ENCODE measurements at regions not wholly inside any gene's neighbourhood (a gene's known extent, or its start where the extent isn't known, plus 50 kb on each side); places are given as distances from the start of the nearest gene placed in this dataset.

- Histone ChIP-seq H3K36me3 (no peaks in the 10 kb centered on the region), H3K4me3 (no peak overlapping the region), H3K27ac (no peak overlapping the region), H3K4me1 (no peaks in the 10 kb centered on the region), H3K27me3 (replicated peaks in 1 of 7) (no peaks in the 10 kb centered on the region), H3K9me3 (peaks cover 0 to 9% (median 1%) of the 10 kb centered on the region in 8 donors)
- intact Hi-C loops (cut with DNase I; ENCODE audit: low total_unique reads), result no loop called here
- 49 to 78% (median 66%) methylated on average over 4 of the region's 4 CpGs for WGBS, 5 donors
- TF ChIP-seq POLR2A (IDR thresholded peaks at IDR 0.05) (no peak), POLR2AphosphoS5 (IDR thresholded peaks at IDR 0.05) (no peak), CTCF (IDR thresholded peaks at IDR 0.05 in 8 of 11, conservative IDR thresholded peaks at IDR 0.05 in 3 of 11) (no peak)
- DNase-seq, result no peak
Observed at GRCh38 chr1:105655032-105655431, 1401.4 kb upstream of the PRMT6 start.

- 69 to 80% (median 77%) methylated on average over 5 of the region's 5 CpGs for WGBS, 5 donors
- peaks cover 0 to 20% (median 15%) of the 10 kb centered on the region in 8 donors for H3K9me3 ChIP-seq
- TF ChIP-seq POLR2A (IDR thresholded peaks at IDR 0.05) (no peak), CTCF (IDR thresholded peaks at IDR 0.05 in 8 of 11, conservative IDR thresholded peaks at IDR 0.05 in 3 of 11) (no peak), POLR2AphosphoS5 (IDR thresholded peaks at IDR 0.05) (no peak)
Observed at GRCh38 chr1:105664495-105664894, 1392.0 kb upstream of the PRMT6 start.

GRCh38 chr1:105678334-105678733, 1378.1 kb upstream of the PRMT6 start:
- no peaks in the 10 kb centered on the region for H3K27me3 ChIP-seq (replicated peaks in 1 of 7)
- DNase-seq, result no peak
- no peak overlapping the region for H3K27ac ChIP-seq
- H3K36me3 ChIP-seq, result no peaks in the 10 kb centered on the region
- peaks cover 0 to 23% (median 2%) of the 10 kb centered on the region in 8 donors for H3K9me3 ChIP-seq
- TF ChIP-seq POLR2AphosphoS5 (IDR thresholded peaks at IDR 0.05) (no peak), POLR2A (IDR thresholded peaks at IDR 0.05) (no peak), CTCF (IDR thresholded peaks at IDR 0.05 in 8 of 11, conservative IDR thresholded peaks at IDR 0.05 in 3 of 11) (no peak)
- intact Hi-C loops (cut with DNase I; ENCODE audit: low total_unique reads), result no loop called here
- no peak overlapping the region for H3K4me3 ChIP-seq
- whole genome bisulfite sequencing, 5 donors, result 65 to 75% (median 70%) methylated on average over 3 of the region's 3 CpGs
- no peaks in the 10 kb centered on the region for H3K4me1 ChIP-seq

More at GRCh38 chr1:105664495-105664894, 1392.0 kb upstream of the PRMT6 start:
- intact Hi-C loops (cut with DNase I; ENCODE audit: low total_unique reads), result no loop called here
- Histone ChIP-seq H3K4me3 (no peak overlapping the region), H3K27me3 (replicated peaks in 1 of 7) (no peaks in the 10 kb centered on the region), H3K36me3 (no peaks in the 10 kb centered on the region), H3K27ac (no peak overlapping the region), H3K4me1 (no peaks in the 10 kb centered on the region)
- DNase-seq, result no peak

GRCh38 chr1:105684714-105685113, 1371.8 kb upstream of the PRMT6 start:
- Histone ChIP-seq H3K27ac (no peak overlapping the region), H3K36me3 (no peaks in the 10 kb centered on the region), H3K9me3 (peaks cover 0 to 21% (median 4%) of the 10 kb centered on the region in 8 donors), H3K27me3 (replicated peaks in 1 of 7) (no peaks in the 10 kb centered on the region), H3K4me1 (no peaks in the 10 kb centered on the region), H3K4me3 (no peak overlapping the region)
- DNase-seq, result no peak
- TF ChIP-seq POLR2A (IDR thresholded peaks at IDR 0.05) (no peak), POLR2AphosphoS5 (IDR thresholded peaks at IDR 0.05) (no peak), CTCF (IDR thresholded peaks at IDR 0.05 in 8 of 11, conservative IDR thresholded peaks at IDR 0.05 in 3 of 11) (no peak)
- intact Hi-C loops (cut with DNase I; ENCODE audit: low total_unique reads), result no loop called here
